ENCODE measurements at regions not wholly inside any gene's neighbourhood (a gene's known extent, or its start where the extent isn't known, plus 50 kb on each side); places are given as distances from the start of the nearest gene placed in this dataset.

- DNase-seq = no peak
These were observed 67.4 kb upstream of the SLC38A2 start for GRCh38 chr12:46439793-46440511.

- DNase-seq = no peak
These were observed 66.2 kb upstream of the SLC38A2 start for GRCh38 chr12:46438719-46439319.

GRCh38 chr12:46438256-46438655 is 65.7 kb upstream of the SLC38A2 start:
- DNase-seq = no peak

GRCh38 chr12:46437469-46437868 is 64.9 kb upstream of the SLC38A2 start:
- DNase-seq = no peak

- DNase-seq = no peak
These were observed 64.2 kb upstream of the SLC38A2 start for GRCh38 chr12:46436747-46437146.

- DNase-seq = no peak
These were observed 63.1 kb upstream of the SLC38A2 start for GRCh38 chr12:46435625-46436024.

- no peak for DNase-seq
These were observed 62.5 kb upstream of the SLC38A2 start for GRCh38 chr12:46435029-46435428.

- no peak for DNase-seq
These were observed 61.3 kb upstream of the SLC38A2 start for GRCh38 chr12:46433829-46434228.

- DNase-seq = no peak
These were observed 59.8 kb upstream of the SLC38A2 start for GRCh38 chr12:46432325-46432724.

GRCh38 chr12:46430340-46430948 is 57.9 kb upstream of the SLC38A2 start:
- no peak for DNase-seq

All from COR-L47 (cell line).